ENCODE measurements at regions not wholly inside any gene's neighbourhood (a gene's known extent, or its start where the extent isn't known, plus 50 kb on each side); places are given as distances from the start of the nearest gene placed in this dataset.

GRCh38 chr1:87612956-87613355 lies 284.3 kb downstream of the LMO4 start:
- POLR2A ChIA-PET, result no interaction called here
- CTCF ChIA-PET, result no interaction called here

GRCh38 chr1:87615491-87615890 lies 286.8 kb downstream of the LMO4 start:
- Histone ChIP-seq H3K4me3 (ENCODE audit: low read depth, low read length) (no peak overlapping the region), H3K27me3 (ENCODE audit: control insufficient read depth, insufficient read depth, low read length) (no peaks in the 10 kb centered on the region), H3K36me3 (ENCODE audit: control insufficient read depth, insufficient read depth, low read length) (no peaks in the 10 kb centered on the region)
- CTCF ChIA-PET, result no interaction called here
- no peak for TF ChIP-seq CTCF (IDR thresholded peaks at IDR 0.05; ENCODE audit: insufficient read depth, low read depth, low read length)
- DNase-seq (ENCODE audit: low read depth), result no peak
- POLR2A ChIA-PET, result no interaction called here

More at GRCh38 chr1:87612956-87613355, 284.3 kb downstream of the LMO4 start:
- Histone ChIP-seq H3K36me3 (ENCODE audit: control insufficient read depth, insufficient read depth, low read length) (no peaks in the 10 kb centered on the region), H3K27me3 (ENCODE audit: control insufficient read depth, insufficient read depth, low read length) (no peaks in the 10 kb centered on the region), H3K4me3 (ENCODE audit: low read depth, low read length) (no peak overlapping the region)
- DNase-seq (ENCODE audit: low read depth), result no peak
- no peak for TF ChIP-seq CTCF (IDR thresholded peaks at IDR 0.05; ENCODE audit: insufficient read depth, low read depth, low read length)

- DNase-seq (ENCODE audit: low read depth), result no peak
- POLR2A ChIA-PET, result no interaction called here
Measured at GRCh38 chr1:87615901-87616300, 287.2 kb downstream of the LMO4 start.

GRCh38 chr1:87620807-87621206 lies 292.1 kb downstream of the LMO4 start:
- TF ChIP-seq CTCF (IDR thresholded peaks at IDR 0.05; ENCODE audit: insufficient read depth, low read depth, low read length), result no peak
- Histone ChIP-seq H3K4me3 (ENCODE audit: low read depth, low read length) (no peak overlapping the region), H3K36me3 (ENCODE audit: control insufficient read depth, insufficient read depth, low read length) (no peaks in the 10 kb centered on the region), H3K27me3 (ENCODE audit: control insufficient read depth, insufficient read depth, low read length) (no peaks in the 10 kb centered on the region)
- DNase-seq (ENCODE audit: low read depth), result no peak
- ChIA-PET POLR2A (no interaction called here), CTCF (interaction anchor here (1.1 kb wide), 1 partner anchor 9 kb away, joined by 4 read pairs; no protein-coding TSS in a partner anchor)

More at GRCh38 chr1:87615901-87616300, 287.2 kb downstream of the LMO4 start:
- no peaks in the 10 kb centered on the region for H3K27me3 ChIP-seq (ENCODE audit: control insufficient read depth, insufficient read depth, low read length)
- no peak overlapping the region for H3K4me3 ChIP-seq (ENCODE audit: low read depth, low read length)
- no peak for TF ChIP-seq CTCF (IDR thresholded peaks at IDR 0.05; ENCODE audit: insufficient read depth, low read depth, low read length)
- CTCF ChIA-PET, result no interaction called here
- H3K36me3 ChIP-seq (ENCODE audit: control insufficient read depth, insufficient read depth, low read length), result no peaks in the 10 kb centered on the region

- ChIA-PET CTCF (no interaction called here), POLR2A (no interaction called here)
- no peak for DNase-seq (ENCODE audit: low read depth)
- no peak for TF ChIP-seq CTCF (IDR thresholded peaks at IDR 0.05; ENCODE audit: insufficient read depth, low read depth, low read length)
- H3K4me3 ChIP-seq (ENCODE audit: low read depth, low read length), result no peak overlapping the region
- H3K36me3 ChIP-seq (ENCODE audit: control insufficient read depth, insufficient read depth, low read length), result no peaks in the 10 kb centered on the region
- H3K27me3 ChIP-seq (ENCODE audit: control insufficient read depth, insufficient read depth, low read length), result no peaks in the 10 kb centered on the region
Measured at GRCh38 chr1:87629673-87630072, 301.0 kb downstream of the LMO4 start.
